ENCODE measurements at regions not wholly inside any gene's neighbourhood (a gene's known extent, or its start where the extent isn't known, plus 50 kb on each side); places are given as distances from the start of the nearest gene placed in this dataset.

- Mint-ChIP-seq H3K27ac (no peak overlapping the region), H3K4me1 (no peaks in the 10 kb centered on the region), H3K9me3 (no peaks in the 10 kb centered on the region), H3K27me3 (ENCODE audit: low read depth in 2 of 2) (peaks cover 41 to 85% of the 10 kb centered on the region in 2 donors), H3K36me3 (no peaks in the 10 kb centered on the region), H3K4me3 (no peak overlapping the region)
- Histone ChIP-seq H3K27me3 (ENCODE audit: control insufficient read depth, insufficient read depth, low read length) (peaks cover 4% of the 10 kb centered on the region), H3K4me3 (ENCODE audit: low read length) (no peak overlapping the region), H3K9me3 (ENCODE audit: control insufficient read depth, insufficient read depth, low read length) (no peaks in the 10 kb centered on the region), H3K36me3 (ENCODE audit: control insufficient read depth, insufficient read depth, low read length) (no peaks in the 10 kb centered on the region), H3K4me1 (ENCODE audit: control insufficient read depth, insufficient read depth, low read length) (no peaks in the 10 kb centered on the region), H3K27ac (ENCODE audit: low read length) (no peak overlapping the region)
- ATAC-seq (no peak), DNase-seq (no peak)
- WGBS (ENCODE audit: insufficient coverage): 80% methylated on average over 9 of the region's 9 CpGs
- intact Hi-C loops (cut with micrococcal nuclease): no loop called here
- no peak for TF ChIP-seq CTCF (IDR thresholded peaks at IDR 0.05)
Observed at GRCh38 chr20:58133020-58133808, 95.2 kb downstream of the ANKRD60 start.

GRCh38 chr20:58131551-58132142, 96.8 kb downstream of the ANKRD60 start:
- Histone ChIP-seq H3K27ac (ENCODE audit: low read length) (no peak overlapping the region), H3K27me3 (ENCODE audit: control insufficient read depth, insufficient read depth, low read length) (peaks cover 4% of the 10 kb centered on the region), H3K9me3 (ENCODE audit: control insufficient read depth, insufficient read depth, low read length) (no peaks in the 10 kb centered on the region), H3K36me3 (ENCODE audit: control insufficient read depth, insufficient read depth, low read length) (no peaks in the 10 kb centered on the region), H3K4me1 (ENCODE audit: control insufficient read depth, insufficient read depth, low read length) (no peaks in the 10 kb centered on the region), H3K4me3 (ENCODE audit: low read length) (no peak overlapping the region)
- Mint-ChIP-seq H3K36me3 (no peaks in the 10 kb centered on the region), H3K9me3 (no peaks in the 10 kb centered on the region), H3K4me1 (peaks cover 0 to 4% of the 10 kb centered on the region in 2 donors), H3K27ac (no peak overlapping the region), H3K27me3 (ENCODE audit: low read depth in 2 of 2) (peaks cover 40 to 79% of the 10 kb centered on the region in 2 donors), H3K4me3 (no peak overlapping the region)
- intact Hi-C loops (cut with micrococcal nuclease): no loop called here
- ATAC-seq (no peak), DNase-seq (no peak)
- no peak for TF ChIP-seq CTCF (IDR thresholded peaks at IDR 0.05)
- WGBS (ENCODE audit: insufficient coverage): 35% methylated on average over 5 of the region's 8 CpGs

- Mint-ChIP-seq H3K4me3 (no peak overlapping the region), H3K9me3 (no peaks in the 10 kb centered on the region), H3K27me3 (ENCODE audit: low read depth in 2 of 2) (peaks cover 39 to 81% of the 10 kb centered on the region in 2 donors), H3K27ac (no peak overlapping the region), H3K4me1 (peaks cover 0 to 4% of the 10 kb centered on the region in 2 donors), H3K36me3 (no peaks in the 10 kb centered on the region)
- H3K27me3 ChIP-seq (ENCODE audit: control insufficient read depth, insufficient read depth, low read length): peaks cover 4% of the 10 kb centered on the region
- no peaks in the 10 kb centered on the region for H3K36me3 ChIP-seq (ENCODE audit: control insufficient read depth, insufficient read depth, low read length)
- TF ChIP-seq CTCF (IDR thresholded peaks at IDR 0.05): no peak
- WGBS (ENCODE audit: insufficient coverage): 38% methylated on average over 4 of the region's 8 CpGs
- no peaks in the 10 kb centered on the region for H3K4me1 ChIP-seq (ENCODE audit: control insufficient read depth, insufficient read depth, low read length)
- DNase-seq: no peak
- intact Hi-C loops (cut with micrococcal nuclease): no loop called here
- no peaks in the 10 kb centered on the region for H3K9me3 ChIP-seq (ENCODE audit: control insufficient read depth, insufficient read depth, low read length)
- no peak overlapping the region for H3K4me3 ChIP-seq (ENCODE audit: low read length)
- H3K27ac ChIP-seq (ENCODE audit: low read length): no peak overlapping the region
- ATAC-seq: no peak
Observed at GRCh38 chr20:58131151-58131550, 97.3 kb downstream of the ANKRD60 start.

Data from natural killer cell (primary cell).